HepG2 (cell line): ENCODE measurements at regions not wholly inside any gene's neighbourhood (a gene's known extent, or its start where the extent isn't known, plus 50 kb on each side); places are given as distances from the start of the nearest gene placed in this dataset.
A peak's percentile ranks its signal among the peaks of the same experiment; 100 is the strongest.

ENCODE experiments used
- HNRNPH1 ChIP-seq: fragments of 200-400 bp; formaldehyde crosslinking; optimal IDR thresholded peaks from 2 replicates; pipeline ENCODE3; 2017; ENCODE audit warnings: mild to moderate bottlenecking, low read depth, low read length
- KDM5B ChIP-seq: sonication (generic); formaldehyde crosslinking; IDR thresholded peaks from 2 replicates; pipeline ENCODE4 v1.4.0; 2020; ENCODE audit warnings: missing genetic modification reagents, mild to moderate bottlenecking, borderline replicate concordance
- ONECUT2 ChIP-seq: sonication (generic); formaldehyde crosslinking; IDR thresholded peaks from 2 replicates; pipeline ENCODE4 v1.4.0; 2020; ENCODE audit warnings: missing genetic modification reagents
- SP4 ChIP-seq: sonication (generic); formaldehyde crosslinking; IDR thresholded peaks from 2 replicates; pipeline ENCODE4 v1.8.1; 2023; ENCODE audit warnings: mild to moderate bottlenecking, missing genetic modification reagents
- YEATS2 ChIP-seq: sonication (generic); formaldehyde crosslinking; IDR thresholded peaks from 2 replicates; pipeline ENCODE4 v1.4.0; 2020; ENCODE audit warnings: missing genetic modification reagents, borderline replicate concordance
- ZNF205 ChIP-seq: IDR thresholded peaks from 2 replicates; pipeline ENCODE4 v1.6.1; 2018; ENCODE audit warnings: missing biosample characterization, missing genetic modification reagents
- ZNF589 ChIP-seq: sonication (generic); formaldehyde crosslinking; conservative IDR thresholded peaks from 2 replicates; pipeline ENCODE4 v1.8.0; 2022; ENCODE audit warnings: mild to moderate bottlenecking, moderate library complexity, missing genetic modification reagents
- ZNF629 ChIP-seq: sonication (generic); formaldehyde crosslinking; conservative IDR thresholded peaks from 2 replicates; pipeline ENCODE4 v1.5.0; 2020; ENCODE audit warnings: missing genetic modification reagents
- ZNF7 ChIP-seq: IDR thresholded peaks from 2 replicates; pipeline ENCODE4 v1.6.1; 2016; ENCODE audit warnings: missing biosample characterization, missing genetic modification reagents
- ZNF777 ChIP-seq: sonication (generic); formaldehyde crosslinking; IDR thresholded peaks from 2 replicates; pipeline ENCODE4 v1.4.0; 2020; ENCODE audit warnings: missing genetic modification reagents
- TF ChIP-seq, protein P1 (sequence below), 2 experiments: sonication (generic) in 1 of 2; formaldehyde crosslinking in 1 of 2; IDR thresholded peaks; 2 replicates each; pipeline versions ENCODE4 v1.6.1 to v1.9.0; 2014 to 2022; ENCODE audit warnings: antibody characterized with exemption in 1 of 2, borderline replicate concordance in 1 of 2, inconsistent platforms in 1 of 2, low read depth in 1 of 2, missing genetic modification reagents in 1 of 2
- TF ChIP-seq, protein P2 (sequence below): sonication (generic); formaldehyde crosslinking; IDR thresholded peaks from 2 replicates; pipeline ENCODE4 v1.4.0; 2020; ENCODE audit warnings: missing genetic modification reagents

DNA sequence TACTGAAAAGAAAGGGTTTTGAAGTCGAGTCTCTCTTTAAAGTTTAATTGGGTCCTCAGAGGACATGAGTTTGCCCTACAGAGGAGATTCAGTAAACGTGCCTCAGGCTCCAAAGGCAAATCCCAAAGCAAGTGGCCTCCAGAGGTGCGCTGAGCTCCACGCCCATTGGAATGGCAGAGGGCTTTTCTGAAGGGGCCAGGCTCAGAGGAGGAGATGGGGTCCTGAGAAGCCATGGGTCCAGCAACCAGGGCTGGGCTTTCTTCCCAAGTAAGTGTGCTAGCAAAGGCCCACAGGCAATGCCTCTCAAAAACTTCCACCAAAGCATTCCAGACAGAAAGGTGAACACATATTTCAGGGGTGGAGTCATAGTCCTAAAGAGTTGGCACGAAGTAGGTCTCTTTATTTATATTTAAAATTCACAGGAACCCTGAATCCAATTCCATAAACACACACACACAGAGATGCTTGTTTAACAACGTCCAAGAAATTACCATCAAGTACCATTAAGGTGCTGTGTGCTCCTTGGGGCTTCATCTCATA lies 93.0 kb upstream of the SH3BP4 start (continued):
- TF ChIP-seq, protein P1, sequence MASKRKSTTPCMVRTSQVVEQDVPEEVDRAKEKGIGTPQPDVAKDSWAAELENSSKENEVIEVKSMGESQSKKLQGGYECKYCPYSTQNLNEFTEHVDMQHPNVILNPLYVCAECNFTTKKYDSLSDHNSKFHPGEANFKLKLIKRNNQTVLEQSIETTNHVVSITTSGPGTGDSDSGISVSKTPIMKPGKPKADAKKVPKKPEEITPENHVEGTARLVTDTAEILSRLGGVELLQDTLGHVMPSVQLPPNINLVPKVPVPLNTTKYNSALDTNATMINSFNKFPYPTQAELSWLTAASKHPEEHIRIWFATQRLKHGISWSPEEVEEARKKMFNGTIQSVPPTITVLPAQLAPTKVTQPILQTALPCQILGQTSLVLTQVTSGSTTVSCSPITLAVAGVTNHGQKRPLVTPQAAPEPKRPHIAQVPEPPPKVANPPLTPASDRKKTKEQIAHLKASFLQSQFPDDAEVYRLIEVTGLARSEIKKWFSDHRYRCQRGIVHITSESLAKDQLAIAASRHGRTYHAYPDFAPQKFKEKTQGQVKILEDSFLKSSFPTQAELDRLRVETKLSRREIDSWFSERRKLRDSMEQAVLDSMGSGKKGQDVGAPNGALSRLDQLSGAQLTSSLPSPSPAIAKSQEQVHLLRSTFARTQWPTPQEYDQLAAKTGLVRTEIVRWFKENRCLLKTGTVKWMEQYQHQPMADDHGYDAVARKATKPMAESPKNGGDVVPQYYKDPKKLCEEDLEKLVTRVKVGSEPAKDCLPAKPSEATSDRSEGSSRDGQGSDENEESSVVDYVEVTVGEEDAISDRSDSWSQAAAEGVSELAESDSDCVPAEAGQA (IDR thresholded peaks at IDR 0.05; ENCODE audit: low read depth), result no peak
- TF ChIP-seq, protein P1 (CRISPR knock-in tag; IDR thresholded peaks at IDR 0.05; ENCODE audit: borderline replicate concordance), result 0 out of 2 replicates have a peak, but pooled peaks have one; percentile 26
- TF ChIP-seq SP4 (no peak), ZNF7 (CRISPR knock-in tag) (peak; percentile 79), ZNF205 (CRISPR knock-in tag) (no peak), HNRNPH1 (no peak), YEATS2 (peak; percentile 23; the same call in 1 of the 2 replicates), ONECUT2 (CRISPR knock-in tag) (no peak), KDM5B (CRISPR knock-in tag) (no peak), ZNF589 (CRISPR knock-in tag) (no peak), ZNF629 (CRISPR knock-in tag) (no peak; the same call in 1 of the 2 replicates), ZNF777 (0 out of 2 replicates have a peak, but pooled peaks have one; percentile 42)
- TF ChIP-seq, protein P2, sequence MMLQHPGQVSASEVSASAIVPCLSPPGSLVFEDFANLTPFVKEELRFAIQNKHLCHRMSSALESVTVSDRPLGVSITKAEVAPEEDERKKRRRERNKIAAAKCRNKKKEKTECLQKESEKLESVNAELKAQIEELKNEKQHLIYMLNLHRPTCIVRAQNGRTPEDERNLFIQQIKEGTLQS, result no peak
